GM21515 (cell line): ENCODE measurements at regions not wholly inside any gene's neighbourhood (a gene's known extent, or its start where the extent isn't known, plus 50 kb on each side); places are given as distances from the start of the nearest gene placed in this dataset.

Experiments used
- ATAC-seq: cut with Tn5 transposase; IDR thresholded peaks from one replicate; pipeline ENCODE4 v1.9.1; 2021; ENCODE audit not compliant: unreplicated experiment

DNA sequence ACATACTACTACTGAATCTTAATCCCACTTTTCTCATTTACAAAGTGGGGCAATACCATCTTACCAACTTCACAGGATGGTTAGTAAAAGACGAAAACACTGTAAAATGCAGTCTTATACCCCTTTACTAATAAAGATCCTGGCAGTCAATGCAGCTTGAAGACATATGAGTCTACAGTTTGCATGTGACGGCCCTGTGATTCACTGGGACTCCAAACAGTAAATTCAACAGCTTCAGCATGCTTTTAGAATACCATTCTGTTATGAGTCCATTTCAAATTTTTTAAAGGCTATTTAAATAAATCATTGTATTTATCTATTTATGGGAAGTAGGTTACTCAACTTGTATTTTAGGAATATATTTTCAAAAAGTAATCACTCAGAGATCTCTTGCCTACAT lies 629.1 kb downstream of the LIG4 start:
- no peak for ATAC-seq

DNA sequence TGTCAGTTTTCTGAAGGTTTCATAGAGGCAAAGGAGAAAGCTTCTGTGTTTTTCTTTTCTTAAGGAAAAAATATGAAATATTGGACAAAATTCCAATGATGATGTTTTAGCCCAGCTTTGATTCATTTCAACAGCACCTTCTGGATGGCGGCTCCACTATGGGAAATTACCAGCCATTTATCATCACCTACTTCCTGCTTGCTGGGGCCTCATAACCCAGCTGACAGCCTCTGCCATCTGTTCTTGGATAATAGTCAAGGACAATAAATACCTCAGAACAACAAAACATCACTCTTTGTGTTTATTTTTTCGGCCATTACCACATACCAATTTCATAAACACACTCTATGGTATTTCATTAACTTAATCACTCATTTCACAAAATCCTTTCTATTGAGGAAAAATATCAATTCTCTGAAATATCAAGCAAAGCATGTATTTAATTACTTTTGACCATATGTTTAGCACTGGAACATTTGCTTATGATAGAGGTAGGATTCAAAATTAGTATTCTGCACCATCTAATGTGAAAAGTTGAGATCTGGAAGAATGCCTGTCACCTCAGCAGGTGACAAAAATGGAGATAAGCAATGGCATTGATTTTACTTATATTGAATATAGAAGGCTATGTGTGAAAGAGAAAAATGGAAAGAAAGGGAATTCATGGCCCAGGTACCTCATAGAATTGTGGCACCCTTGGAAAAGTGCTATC lies 629.7 kb downstream of the LIG4 start:
- no peak for ATAC-seq

DNA sequence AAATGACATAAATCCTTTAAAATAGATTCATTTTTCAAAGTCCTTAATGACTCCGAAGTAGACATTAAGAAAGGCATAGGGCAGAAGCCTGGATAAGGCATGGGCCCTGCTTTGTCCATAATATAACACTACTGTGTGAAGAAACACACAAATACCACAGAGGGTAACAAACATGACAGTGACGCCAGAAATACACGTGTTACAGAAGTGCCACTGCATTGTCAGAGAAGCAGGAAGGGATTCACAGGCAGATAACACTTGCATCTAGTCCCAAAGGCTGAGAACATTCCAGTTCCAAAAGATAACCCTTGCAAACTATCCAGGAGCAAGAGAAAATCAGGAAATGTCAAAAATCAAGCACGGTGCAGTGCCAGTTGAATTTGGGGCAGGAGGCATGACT lies 633.2 kb downstream of the LIG4 start:
- no peak for ATAC-seq

DNA sequence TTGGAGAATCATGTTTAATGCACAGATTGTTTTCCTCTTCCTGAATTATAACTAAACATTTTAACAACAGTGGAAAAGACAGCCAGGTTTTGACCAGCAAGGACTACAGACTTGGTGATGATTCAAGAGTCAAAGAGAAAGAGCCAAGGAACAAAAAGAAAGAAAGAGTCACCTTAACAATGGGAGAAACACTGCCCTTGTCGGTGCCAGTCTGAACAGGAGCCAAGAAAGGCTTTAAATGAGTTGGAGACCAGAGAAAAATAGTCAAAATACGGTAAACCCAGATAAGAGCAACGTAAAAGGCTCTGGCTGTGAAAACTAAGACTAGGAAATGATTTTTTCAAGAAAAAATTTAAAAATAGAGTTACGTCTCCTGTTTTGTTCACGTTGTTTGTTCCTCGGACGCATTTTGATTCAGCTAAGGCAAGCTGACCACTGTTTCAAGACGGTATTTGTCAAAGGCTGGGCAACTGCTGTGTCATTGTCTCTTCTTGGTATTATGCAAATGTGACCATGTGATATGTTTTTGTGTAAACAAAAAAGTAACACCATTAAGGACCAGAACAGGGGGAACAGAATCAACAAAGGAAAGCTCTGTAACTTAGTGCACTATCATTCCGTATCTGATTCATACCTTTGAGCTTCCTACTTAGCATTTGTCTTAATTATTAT lies 634.5 kb downstream of the LIG4 start:
- no peak for ATAC-seq

DNA sequence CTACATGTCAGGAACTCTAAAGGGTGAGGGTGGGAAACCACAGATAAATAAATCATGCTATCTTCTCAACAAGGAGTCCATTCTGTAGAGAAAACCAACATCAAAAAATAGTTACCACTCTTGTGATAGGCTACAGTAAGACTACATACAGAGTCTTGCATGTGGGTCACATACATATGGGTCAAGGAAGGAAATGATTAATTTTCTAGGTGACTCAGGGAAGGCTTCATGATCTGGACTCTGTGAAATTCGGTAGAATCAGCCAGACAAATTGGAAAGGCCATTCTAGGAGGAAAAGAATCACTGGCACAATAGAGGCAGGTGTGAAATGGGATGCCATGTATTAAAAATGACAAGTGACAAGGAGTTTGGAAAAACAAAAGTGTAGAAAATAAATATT lies 638.9 kb downstream of the LIG4 start:
- no peak for ATAC-seq

DNA sequence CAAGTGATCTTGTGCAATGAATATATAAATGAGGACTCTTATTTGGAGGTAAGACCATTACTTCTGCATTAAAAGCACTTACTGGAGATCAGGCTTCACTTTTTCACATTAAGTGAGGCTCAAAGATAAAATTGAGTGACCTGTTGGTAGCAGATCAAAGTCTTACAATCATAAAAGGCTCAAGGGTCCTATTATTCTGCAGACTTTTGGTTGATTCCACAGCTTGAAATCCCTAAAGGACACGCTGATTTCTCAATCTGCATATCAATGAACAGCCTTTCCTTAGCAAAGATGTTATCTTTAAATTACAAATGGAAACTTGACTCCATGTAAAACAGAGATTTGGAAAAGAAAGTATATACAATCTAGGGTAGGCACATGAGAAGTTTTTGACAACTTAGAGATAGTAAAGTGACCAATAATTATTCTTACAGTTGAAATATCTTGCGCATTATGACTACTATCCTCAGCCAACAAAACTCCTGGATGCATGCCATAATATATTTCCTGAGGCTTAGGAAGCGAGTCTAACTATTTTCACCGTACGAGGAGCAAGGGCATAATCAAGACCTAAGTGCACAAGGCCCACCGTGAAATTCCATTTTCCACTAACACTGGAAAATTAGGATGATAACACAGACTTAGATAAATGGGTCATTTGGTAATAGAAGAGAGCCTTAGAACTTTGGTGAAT lies 640.7 kb downstream of the LIG4 start:
- ATAC-seq: no peak

DNA sequence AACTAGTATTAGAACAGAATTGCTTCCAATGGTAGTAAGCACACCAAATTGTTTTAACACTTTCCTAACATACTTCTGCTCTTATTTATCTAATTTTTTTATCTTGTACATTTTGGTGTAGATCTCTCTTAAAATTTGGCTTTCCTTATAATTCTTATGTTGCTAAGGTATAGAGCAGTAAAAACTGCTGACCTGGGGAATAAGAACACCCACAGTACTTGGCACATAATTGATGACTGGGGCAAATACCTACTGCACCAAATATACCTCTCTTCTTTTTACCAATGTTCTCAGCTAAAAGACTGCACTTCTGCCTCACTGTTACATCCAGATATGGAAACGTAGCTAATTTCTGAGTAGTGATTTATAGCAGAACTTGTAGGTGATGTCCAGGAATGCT lies 642.2 kb downstream of the LIG4 start:
- ATAC-seq: no peak

DNA sequence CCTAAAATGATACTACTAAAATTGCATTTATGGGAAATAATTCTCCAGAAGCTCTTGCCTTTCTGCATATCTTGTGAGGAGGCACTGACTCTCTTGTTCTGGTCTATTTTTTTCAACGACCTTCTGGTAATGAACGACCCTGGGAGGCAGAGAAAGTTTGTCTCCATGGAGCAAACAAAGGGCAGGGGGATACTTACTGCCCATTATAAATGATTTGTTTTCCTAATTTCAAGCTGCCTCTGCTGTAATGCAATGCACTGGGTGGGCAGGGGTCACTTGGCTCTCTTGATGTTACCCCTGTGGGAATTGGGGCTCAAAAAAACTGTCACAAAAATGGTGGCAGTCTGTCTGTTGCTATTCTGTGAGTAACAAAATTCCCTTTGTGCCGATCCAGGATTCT lies 643.2 kb downstream of the LIG4 start:
- ATAC-seq: no peak

DNA sequence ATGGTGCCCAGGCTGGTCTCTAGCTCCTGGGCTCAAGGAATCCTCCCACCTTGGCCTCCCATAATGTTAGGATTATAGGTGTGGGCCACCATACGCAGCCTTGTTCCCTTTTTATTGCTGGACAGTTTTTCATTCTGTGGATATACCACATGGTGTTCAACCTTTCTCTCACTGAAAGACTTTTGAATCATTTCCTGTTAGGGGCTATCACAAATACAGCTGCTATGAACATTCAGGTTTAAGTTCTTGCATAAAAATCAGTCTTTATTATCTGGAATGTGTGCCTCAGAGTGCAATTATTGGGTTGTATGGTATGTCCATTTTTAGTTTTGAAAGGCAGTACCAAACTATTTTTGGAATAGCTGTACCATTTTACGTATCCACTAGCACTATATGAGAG lies 647.2 kb downstream of the LIG4 start:
- no peak for ATAC-seq

DNA sequence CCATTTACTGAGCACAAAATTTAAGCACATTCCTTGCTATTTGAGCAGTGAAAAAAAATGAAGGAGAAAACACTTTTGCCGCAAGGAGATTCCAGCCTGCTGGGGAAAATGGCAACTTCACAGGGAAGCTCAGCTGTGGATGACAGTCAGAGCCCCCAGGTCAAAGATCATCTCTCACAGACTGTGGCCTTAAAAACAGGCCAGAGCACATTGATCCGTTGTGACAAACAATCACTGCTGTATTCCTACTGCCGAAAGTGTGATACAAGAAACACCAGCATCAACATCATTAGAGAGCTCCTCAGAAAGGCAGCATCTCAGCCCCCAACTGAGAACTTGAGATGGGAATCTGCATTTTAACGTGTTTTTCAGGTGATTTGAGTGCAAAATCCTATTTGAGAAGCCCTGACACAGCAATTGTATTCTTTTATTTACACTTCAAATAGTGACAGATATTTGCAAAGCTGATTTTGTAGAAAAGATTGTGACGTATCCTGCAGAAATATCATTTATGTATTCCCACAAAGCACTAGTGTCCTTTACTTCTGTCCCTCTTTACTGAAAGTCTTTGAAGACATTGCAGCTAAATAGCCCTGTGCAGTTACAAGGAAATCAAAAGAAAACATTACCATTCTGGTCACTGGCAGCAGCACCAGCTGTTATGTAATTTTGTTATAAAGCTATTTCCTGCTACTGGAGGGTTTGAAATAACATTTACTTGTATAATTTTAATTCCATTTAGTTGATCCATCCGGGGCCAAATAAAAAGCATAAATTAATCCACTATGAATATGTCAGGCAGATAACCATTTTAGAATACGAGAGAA lies 652.0 kb downstream of the LIG4 start:
- no peak for ATAC-seq

DNA sequence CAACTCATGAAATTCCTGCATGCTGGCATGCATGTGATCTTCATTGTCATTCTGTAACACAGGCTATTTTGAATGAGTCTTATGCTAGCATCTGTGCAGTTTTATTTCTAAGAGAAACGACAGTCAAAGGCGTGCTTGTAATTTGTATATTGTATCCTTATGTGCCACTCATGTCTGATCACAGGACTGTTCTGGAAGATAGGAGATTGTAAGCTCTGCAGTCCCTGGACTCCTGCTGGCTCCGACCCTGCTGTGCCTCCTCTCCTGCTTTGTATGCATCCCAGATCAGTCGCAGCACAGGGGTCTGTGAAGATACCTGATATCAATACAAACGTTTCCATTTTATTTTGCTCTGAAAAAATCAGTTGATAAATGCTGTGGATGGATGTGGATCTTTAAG lies 653.1 kb downstream of the LIG4 start:
- no peak for ATAC-seq

DNA sequence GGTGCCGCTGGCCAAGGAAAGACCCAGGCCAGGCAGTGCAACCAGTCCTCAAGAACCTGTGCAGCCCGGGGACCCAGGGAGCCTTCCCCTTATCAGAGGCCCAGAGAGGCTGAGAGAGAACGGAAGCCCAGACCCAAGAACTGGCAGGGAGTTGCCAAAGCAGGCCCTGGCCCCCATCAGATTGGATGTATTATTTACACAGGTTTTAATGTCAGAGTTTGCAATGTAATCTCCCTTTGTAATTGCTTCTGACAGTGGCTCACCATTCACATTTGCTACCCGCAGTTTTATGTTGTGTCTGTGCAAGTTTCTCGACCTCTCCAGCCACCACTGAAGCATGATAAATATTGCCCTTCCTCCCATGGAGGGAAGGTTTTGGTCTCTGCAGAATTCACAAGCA lies 660.9 kb downstream of the LIG4 start:
- no peak for ATAC-seq

DNA sequence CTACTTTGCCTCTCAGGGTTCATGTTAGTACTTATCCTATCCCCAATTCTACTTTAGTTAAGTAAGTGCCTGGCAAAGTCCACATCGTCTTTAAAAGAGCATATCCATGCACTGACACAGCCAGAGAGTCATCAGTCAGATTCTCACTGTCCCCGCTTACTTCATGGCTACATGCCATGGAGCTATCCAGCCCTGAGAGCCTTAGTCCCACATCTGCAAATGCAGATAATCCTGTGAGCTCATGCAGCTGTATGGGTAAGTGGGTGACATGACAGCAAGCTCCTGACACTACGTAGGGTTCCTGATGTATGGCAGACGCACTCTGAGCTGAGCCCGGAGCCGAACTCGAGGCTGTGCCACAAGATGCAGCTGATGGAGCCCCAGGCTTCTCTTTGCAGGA lies 661.5 kb downstream of the LIG4 start:
- ATAC-seq: no peak

DNA sequence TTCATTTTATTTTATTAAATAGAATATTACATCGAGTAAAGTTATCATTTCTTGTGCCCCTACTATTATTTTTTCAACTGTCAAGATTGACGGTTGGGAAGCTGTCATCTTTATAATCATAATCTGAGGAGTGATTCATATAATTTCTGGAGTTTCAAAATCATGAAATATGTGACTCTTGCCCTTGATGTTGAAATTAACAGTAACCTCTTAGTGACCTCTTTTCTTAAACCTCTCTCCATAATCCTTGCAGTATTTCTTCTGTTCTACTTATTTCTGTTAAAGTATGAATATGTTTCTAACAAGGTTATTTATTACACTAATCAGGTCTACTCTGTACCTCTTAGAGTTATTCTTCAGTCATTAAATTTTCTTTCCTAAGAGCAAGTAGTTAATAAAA lies 663.8 kb downstream of the LIG4 start:
- no peak for ATAC-seq

DNA sequence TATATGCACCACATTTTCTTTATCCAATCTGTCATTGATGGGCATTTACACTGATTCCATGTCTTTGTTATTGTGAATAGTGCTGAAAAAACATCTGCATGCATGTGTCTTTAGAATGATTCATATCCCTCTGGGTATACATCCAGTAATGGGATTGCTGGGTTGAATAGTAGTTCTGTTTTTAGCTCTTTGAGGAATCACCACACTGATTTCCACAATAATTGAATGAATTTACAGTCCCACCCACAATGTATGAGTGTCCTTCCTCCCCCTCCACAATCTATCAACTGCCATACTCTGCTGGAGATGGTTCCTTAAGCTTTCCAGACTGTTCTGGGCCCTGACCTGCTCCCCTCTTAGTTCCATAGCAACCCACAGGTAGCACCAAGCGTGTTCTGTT lies 667.0 kb downstream of the LIG4 start:
- ATAC-seq: no peak

DNA sequence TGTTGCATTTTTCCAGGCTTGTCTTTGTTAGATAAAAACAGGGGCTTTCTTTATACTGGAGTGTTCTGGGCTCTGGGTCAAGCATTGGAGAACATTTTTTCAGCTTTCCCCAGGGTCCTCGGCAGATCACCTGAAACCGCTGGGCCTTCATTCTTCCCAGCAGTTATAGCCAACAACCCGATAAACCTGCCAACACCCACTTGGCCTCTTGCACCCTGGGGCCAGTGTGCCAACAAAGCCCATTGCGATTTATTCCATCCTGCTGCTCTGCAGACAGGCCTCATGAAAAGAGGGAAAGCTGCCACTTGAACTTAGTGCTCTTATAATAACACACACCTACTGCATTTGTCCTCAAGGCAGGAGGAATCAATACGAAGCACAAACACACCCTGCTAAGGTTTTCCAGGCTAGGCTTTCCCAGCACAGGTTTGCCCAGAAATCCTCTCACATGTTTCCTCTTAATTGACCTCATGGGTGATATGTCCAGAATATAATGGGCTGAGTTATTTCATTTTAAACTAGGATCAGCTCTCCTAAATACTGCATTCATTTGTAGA lies 669.3 kb downstream of the LIG4 start:
- ATAC-seq: no peak

DNA sequence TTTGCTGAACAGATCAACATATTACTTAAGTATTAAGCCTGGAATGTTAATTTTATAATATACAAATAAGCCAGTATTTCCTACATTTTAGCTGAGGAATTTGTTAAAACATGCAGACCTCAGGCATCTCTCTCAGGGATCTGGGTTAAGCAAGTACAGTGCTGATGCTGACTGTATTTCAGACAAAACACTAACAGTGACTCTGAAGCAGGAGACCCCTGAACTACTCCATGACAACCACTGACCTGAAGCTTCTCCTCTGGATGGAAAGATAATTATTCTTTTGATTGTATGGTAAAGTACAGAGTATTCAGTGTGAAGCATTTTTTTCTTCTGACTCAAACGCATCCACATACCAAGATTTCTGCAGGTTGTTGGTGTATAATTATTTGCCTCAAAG lies 680.8 kb downstream of the LIG4 start:
- ATAC-seq: no peak

DNA sequence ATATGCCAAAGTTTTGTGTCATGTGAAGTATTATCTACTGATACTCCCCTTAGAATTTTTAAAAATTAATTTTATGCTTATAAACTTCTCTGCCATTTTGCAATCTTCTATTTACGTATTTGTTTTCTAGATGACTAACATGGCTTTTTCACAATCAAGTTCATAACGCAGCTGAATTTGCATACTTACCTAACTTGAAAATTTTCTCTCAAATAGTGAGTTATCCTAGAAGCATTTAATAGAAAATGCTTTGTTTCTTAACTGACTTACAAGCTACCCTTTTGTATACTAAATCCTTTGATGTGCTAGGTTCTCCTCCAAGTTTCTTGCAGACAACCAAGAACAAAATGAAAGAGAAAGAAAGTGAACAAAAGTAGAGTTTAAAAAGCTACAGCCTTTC lies 683.5 kb downstream of the LIG4 start:
- no peak for ATAC-seq

DNA sequence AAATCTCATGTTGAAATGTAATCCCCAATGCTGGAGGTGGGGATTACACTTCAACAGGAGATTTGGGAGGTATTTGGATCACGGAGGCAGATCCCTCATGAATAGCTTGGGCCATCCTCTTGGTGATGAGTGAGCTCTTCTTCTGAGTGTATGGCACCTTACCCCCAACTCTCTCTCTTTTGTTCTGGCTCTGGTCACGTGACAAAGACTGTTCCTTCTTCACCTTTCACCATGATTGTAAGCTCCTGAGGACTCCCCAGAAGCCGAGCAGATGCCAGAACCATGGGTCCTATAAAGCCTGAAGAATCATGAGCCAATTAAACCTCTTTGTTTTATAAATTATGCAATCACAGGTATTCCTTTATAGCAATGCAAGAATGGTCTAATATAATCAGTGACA lies 684.2 kb downstream of the LIG4 start:
- no peak for ATAC-seq

DNA sequence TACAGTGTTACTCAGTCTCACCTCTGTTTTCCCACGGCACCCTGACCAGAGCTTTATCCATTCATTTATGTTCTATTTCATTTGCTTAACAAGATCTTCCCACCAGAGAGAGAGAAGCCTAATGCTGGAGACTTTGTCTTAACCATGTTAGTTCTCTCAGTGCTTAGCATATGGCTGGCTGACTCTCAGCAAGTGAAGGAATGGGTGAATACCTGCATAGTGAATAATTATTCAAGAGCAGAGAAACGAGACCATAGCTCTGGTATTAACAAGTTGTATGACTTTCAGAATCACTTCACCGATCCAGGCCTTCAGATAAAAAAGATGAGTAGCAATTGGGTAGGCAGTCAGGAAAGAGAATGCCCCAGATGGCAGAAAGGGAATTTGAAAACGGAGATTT lies 686.3 kb downstream of the LIG4 start:
- no peak for ATAC-seq

DNA sequence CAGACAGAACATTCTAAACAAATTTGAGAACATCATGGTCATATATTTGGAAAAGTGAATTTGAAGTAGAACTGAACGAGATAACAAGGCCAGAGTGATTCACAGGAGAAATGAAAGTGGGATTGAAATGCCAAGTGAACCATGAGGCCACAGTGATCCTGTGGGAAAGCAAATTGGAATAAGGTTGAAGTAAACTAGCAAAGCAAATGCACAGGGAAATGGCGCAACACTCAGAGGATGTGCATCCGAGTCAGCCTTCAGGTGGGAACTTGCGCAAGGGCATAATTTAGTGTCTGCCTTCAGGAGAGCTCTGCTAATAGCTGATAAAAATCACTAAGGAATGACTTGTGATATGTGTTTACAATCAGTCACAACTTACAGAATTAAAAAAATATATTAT lies 696.6 kb downstream of the LIG4 start:
- ATAC-seq: no peak
